Liver (tissue), 8 donors: ENCODE measurements at regions not wholly inside any gene's neighbourhood (a gene's known extent, or its start where the extent isn't known, plus 50 kb on each side); places are given as distances from the start of the nearest gene placed in this dataset.

Experiments used
- DNase-seq: peaks from one replicate; pipeline ENCODE4 v3.0.0-alpha.2; 2017; ENCODE audit warnings: low spot score
- H3K27ac ChIP-seq, 2 donors: one replicate each; pipeline ENCODE4 v1.7.0; 2013; ENCODE audit warnings: inconsistent platforms in 2 of 2, low read length in 2 of 2, control low read depth in 1 of 2, low read depth in 1 of 2, mild to moderate bottlenecking in 1 of 2
- H3K27me3 ChIP-seq, 4 donors: one replicate each; pipeline versions ENCODE4 v1.6.1 to v1.7.0; 2013; ENCODE audit warnings: low read length in 3 of 4, inconsistent platforms in 1 of 4, mild to moderate bottlenecking in 1 of 4, moderate library complexity in 1 of 4; ENCODE audit not compliant: control insufficient read depth in 4 of 4, insufficient read depth in 4 of 4
- H3K36me3 ChIP-seq, 4 donors: one replicate each; pipeline versions ENCODE4 v1.6.1 to v1.7.0; 2013; ENCODE audit warnings: low read length in 3 of 4, mild to moderate bottlenecking in 3 of 4, low read depth in 1 of 4, moderate library complexity in 1 of 4; ENCODE audit not compliant: control insufficient read depth in 4 of 4, insufficient read depth in 3 of 4
- H3K4me1 ChIP-seq, 4 donors: one replicate each; pipeline versions ENCODE4 v1.6.1 to v1.7.0; 2013; ENCODE audit warnings: low read length in 3 of 4, mild to moderate bottlenecking in 3 of 4, moderate library complexity in 1 of 4; ENCODE audit not compliant: control insufficient read depth in 4 of 4, insufficient read depth in 4 of 4
- H3K4me3 ChIP-seq, 3 donors: one replicate each; pipeline versions ENCODE4 v1.6.1 to v1.7.0; 2013; ENCODE audit warnings: low read length in 3 of 3, control low read depth in 1 of 3, low read depth in 1 of 3, mild to moderate bottlenecking in 1 of 3
- H3K9ac ChIP-seq, 2 donors: one replicate each; pipeline ENCODE4 v1.7.0; 2013; ENCODE audit warnings: low read length in 2 of 2, mild to moderate bottlenecking in 2 of 2, moderate library complexity in 2 of 2, control low read depth in 1 of 2, low read depth in 1 of 2
- H3K9me3 ChIP-seq, 4 donors: one replicate each; pipeline versions ENCODE4 v1.6.1 to v1.7.0; 2013; ENCODE audit warnings: low read length in 3 of 4; ENCODE audit not compliant: control insufficient read depth in 4 of 4
- ATF3 ChIP-seq: IDR thresholded peaks from 2 replicates; pipeline ENCODE4 v1.6.1; 2016; ENCODE audit warnings: antibody characterized with exemption
- CTCF ChIP-seq: fragments of 150-350 bp; IDR thresholded peaks from 2 replicates; pipeline ENCODE4 v1.5.1; 2017; ENCODE audit warnings: improper control_type of control experiment, low read depth, low read length; ENCODE audit not compliant: missing input control
- FOXA1 ChIP-seq: IDR thresholded peaks from 2 replicates; pipeline ENCODE4 v1.6.1; 2016; ENCODE audit warnings: antibody characterized with exemption
- FOXA2 ChIP-seq: IDR thresholded peaks from 2 replicates; pipeline ENCODE4 v1.6.1; 2016; ENCODE audit warnings: antibody characterized with exemption
- GABPA ChIP-seq, 2 donors: IDR thresholded peaks in 1 of 2; conservative IDR thresholded peaks in 1 of 2; 2 replicates each; pipeline ENCODE4 v1.6.1; 2016; ENCODE audit warnings: antibody characterized with exemption in 2 of 2, mild to moderate bottlenecking in 1 of 2, moderate library complexity in 1 of 2
- HNF4A ChIP-seq, 2 donors: conservative IDR thresholded peaks; 2 replicates each; pipeline ENCODE4 v1.6.1; 2016; ENCODE audit warnings: antibody characterized with exemption in 2 of 2, mild to moderate bottlenecking in 2 of 2
- HNF4G ChIP-seq: IDR thresholded peaks from 2 replicates; pipeline ENCODE4 v1.6.1; 2016; ENCODE audit warnings: antibody characterized with exemption
- JUND ChIP-seq, 2 donors: IDR thresholded peaks; 2 replicates each; pipeline ENCODE4 v1.6.1; 2016; ENCODE audit warnings: antibody characterized with exemption in 2 of 2
- NR2F2 ChIP-seq: IDR thresholded peaks from 2 replicates; pipeline ENCODE4 v1.6.1; 2016; ENCODE audit warnings: antibody characterized with exemption
- RAD21 ChIP-seq, 2 donors: IDR thresholded peaks; 2 replicates each; pipeline ENCODE4 v1.6.1; 2016; ENCODE audit warnings: antibody characterized with exemption in 2 of 2, mild to moderate bottlenecking in 2 of 2
- RXRA ChIP-seq, 2 donors: IDR thresholded peaks; 2 replicates each; pipeline ENCODE4 v1.6.1; 2017 to 2018; ENCODE audit warnings: antibody characterized with exemption in 2 of 2, mild to moderate bottlenecking in 1 of 2
- TAF1 ChIP-seq: conservative IDR thresholded peaks from 2 replicates; pipeline ENCODE4 v1.6.1; 2016; ENCODE audit warnings: antibody characterized with exemption, mild to moderate bottlenecking
- YY1 ChIP-seq: IDR thresholded peaks from 2 replicates; pipeline ENCODE4 v1.6.1; 2016; ENCODE audit warnings: antibody characterized with exemption, mild to moderate bottlenecking
- WGBS: extraction: QIAGEN DNeasy Blood & Tissue Kit; methylation state at CpG from one replicate; pipeline ENCODE4 v1.1.7; 2013; 5-methylcytosine and 5-hydroxymethylcytosine counted together
- TF ChIP-seq, protein P1 (sequence below): IDR thresholded peaks from 2 replicates; pipeline ENCODE4 v1.6.1; 2016; ENCODE audit warnings: antibody characterized with exemption
- TF ChIP-seq, protein P2 (sequence below): IDR thresholded peaks from 2 replicates; pipeline ENCODE4 v1.6.1; 2016; ENCODE audit warnings: antibody characterized with exemption
- TF ChIP-seq, protein P3 (sequence below): IDR thresholded peaks from 2 replicates; pipeline ENCODE4 v1.6.1; 2016; ENCODE audit warnings: antibody characterized with exemption, mild to moderate bottlenecking
- donor health status: healthy.
- donor health status: healthy.
- donor health status: healthy.
- donor health status: healthy.
- donor health status: healthy.

GRCh38 chr16:79713609-79714309 is 113.2 kb upstream of the MAF start (continued):
- TF ChIP-seq TAF1 = no peak

GRCh38 chr16:79712276-79712675 is 111.7 kb upstream of the MAF start:
- DNase-seq = no peak
- TF ChIP-seq RAD21 (IDR thresholded peaks at IDR 0.05) (peak in 1 of 2 donors; percentile 4), FOXA1 (no peak), JUND (IDR thresholded peaks at IDR 0.05) (no peak), NR2F2 (no peak), HNF4G (peak; percentile 33), YY1 (no peak), HNF4A (conservative IDR thresholded peaks at IDR 0.05) (peak; percentile 24 to 61), GABPA (IDR thresholded peaks at IDR 0.05 in 1 of 2, conservative IDR thresholded peaks at IDR 0.05 in 1 of 2) (no peak)
- Histone ChIP-seq H3K9me3 (no peaks in the 10 kb centered on the region), H3K9ac (no peak overlapping the region), H3K36me3 (no peaks in the 10 kb centered on the region), H3K4me1 (peaks cover 3 to 15% (median 9%) of the 10 kb centered on the region in 4 donors), H3K27ac (no peak overlapping the region), H3K4me3 (no peak overlapping the region), H3K27me3 (no peaks in the 10 kb centered on the region)
- 62% methylated on average over 4 of the region's 4 CpGs for WGBS

- Histone ChIP-seq H3K27ac (no peak overlapping the region), H3K36me3 (no peaks in the 10 kb centered on the region), H3K4me3 (no peak overlapping the region), H3K27me3 (no peaks in the 10 kb centered on the region), H3K4me1 (peaks cover 0 to 3% (median under 1%) of the 10 kb centered on the region in 4 donors), H3K9ac (no peak overlapping the region), H3K9me3 (no peaks in the 10 kb centered on the region)
- TF ChIP-seq, protein P1, sequence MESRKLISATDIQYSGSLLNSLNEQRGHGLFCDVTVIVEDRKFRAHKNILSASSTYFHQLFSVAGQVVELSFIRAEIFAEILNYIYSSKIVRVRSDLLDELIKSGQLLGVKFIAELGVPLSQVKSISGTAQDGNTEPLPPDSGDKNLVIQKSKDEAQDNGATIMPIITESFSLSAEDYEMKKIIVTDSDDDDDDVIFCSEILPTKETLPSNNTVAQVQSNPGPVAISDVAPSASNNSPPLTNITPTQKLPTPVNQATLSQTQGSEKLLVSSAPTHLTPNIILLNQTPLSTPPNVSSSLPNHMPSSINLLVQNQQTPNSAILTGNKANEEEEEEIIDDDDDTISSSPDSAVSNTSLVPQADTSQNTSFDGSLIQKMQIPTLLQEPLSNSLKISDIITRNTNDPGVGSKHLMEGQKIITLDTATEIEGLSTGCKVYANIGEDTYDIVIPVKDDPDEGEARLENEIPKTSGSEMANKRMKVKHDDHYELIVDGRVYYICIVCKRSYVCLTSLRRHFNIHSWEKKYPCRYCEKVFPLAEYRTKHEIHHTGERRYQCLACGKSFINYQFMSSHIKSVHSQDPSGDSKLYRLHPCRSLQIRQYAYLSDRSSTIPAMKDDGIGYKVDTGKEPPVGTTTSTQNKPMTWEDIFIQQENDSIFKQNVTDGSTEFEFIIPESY = no peak
- TF ChIP-seq TAF1 (no peak), HNF4A (conservative IDR thresholded peaks at IDR 0.05) (no peak), GABPA (IDR thresholded peaks at IDR 0.05 in 1 of 2, conservative IDR thresholded peaks at IDR 0.05 in 1 of 2) (no peak), FOXA2 (no peak), FOXA1 (no peak), NR2F2 (no peak), RAD21 (IDR thresholded peaks at IDR 0.05) (no peak), CTCF (no peak), HNF4G (no peak), RXRA (IDR thresholded peaks at IDR 0.05) (no peak), YY1 (no peak), ATF3 (no peak)
- TF ChIP-seq, protein P2, sequence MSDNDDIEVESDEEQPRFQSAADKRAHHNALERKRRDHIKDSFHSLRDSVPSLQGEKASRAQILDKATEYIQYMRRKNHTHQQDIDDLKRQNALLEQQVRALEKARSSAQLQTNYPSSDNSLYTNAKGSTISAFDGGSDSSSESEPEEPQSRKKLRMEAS = no peak
- TF ChIP-seq, protein P3, sequence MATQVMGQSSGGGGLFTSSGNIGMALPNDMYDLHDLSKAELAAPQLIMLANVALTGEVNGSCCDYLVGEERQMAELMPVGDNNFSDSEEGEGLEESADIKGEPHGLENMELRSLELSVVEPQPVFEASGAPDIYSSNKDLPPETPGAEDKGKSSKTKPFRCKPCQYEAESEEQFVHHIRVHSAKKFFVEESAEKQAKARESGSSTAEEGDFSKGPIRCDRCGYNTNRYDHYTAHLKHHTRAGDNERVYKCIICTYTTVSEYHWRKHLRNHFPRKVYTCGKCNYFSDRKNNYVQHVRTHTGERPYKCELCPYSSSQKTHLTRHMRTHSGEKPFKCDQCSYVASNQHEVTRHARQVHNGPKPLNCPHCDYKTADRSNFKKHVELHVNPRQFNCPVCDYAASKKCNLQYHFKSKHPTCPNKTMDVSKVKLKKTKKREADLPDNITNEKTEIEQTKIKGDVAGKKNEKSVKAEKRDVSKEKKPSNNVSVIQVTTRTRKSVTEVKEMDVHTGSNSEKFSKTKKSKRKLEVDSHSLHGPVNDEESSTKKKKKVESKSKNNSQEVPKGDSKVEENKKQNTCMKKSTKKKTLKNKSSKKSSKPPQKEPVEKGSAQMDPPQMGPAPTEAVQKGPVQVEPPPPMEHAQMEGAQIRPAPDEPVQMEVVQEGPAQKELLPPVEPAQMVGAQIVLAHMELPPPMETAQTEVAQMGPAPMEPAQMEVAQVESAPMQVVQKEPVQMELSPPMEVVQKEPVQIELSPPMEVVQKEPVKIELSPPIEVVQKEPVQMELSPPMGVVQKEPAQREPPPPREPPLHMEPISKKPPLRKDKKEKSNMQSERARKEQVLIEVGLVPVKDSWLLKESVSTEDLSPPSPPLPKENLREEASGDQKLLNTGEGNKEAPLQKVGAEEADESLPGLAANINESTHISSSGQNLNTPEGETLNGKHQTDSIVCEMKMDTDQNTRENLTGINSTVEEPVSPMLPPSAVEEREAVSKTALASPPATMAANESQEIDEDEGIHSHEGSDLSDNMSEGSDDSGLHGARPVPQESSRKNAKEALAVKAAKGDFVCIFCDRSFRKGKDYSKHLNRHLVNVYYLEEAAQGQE = no peak
- WGBS = 95% methylated on average over 6 of the region's 6 CpGs
- no peak for DNase-seq
Measured at GRCh38 chr16:79707876-79708275, 107.3 kb upstream of the MAF start.
